GM13976 (cell line): ENCODE measurements at regions not wholly inside any gene's neighbourhood (a gene's known extent, or its start where the extent isn't known, plus 50 kb on each side); places are given as distances from the start of the nearest gene placed in this dataset.

Experiments used
- DNase-seq: peaks from one replicate; pipeline ENCODE4 v3.0.0; 2012; ENCODE audit warnings: low spot score
- in situ Hi-C: fragments of 300-500 bp; cut with MboI; formaldehyde crosslinking; loops from one replicate; pipeline ENCODE4 v1.12.0; 2022; ENCODE audit warnings: low sequenced_read_pairs, mixed read lengths, inconsistent platforms; ENCODE audit not compliant: unreplicated experiment
- TF ChIP-seq, protein P1 (sequence below): IDR thresholded peaks from 2 replicates; pipeline ENCODE4 v1.5.1; 2012; ENCODE audit warnings: borderline replicate concordance, mild to moderate bottlenecking; ENCODE audit not compliant: insufficient read depth; ENCODE audit errors: extremely low read depth, missing control alignments, control extremely low read depth

DNA sequence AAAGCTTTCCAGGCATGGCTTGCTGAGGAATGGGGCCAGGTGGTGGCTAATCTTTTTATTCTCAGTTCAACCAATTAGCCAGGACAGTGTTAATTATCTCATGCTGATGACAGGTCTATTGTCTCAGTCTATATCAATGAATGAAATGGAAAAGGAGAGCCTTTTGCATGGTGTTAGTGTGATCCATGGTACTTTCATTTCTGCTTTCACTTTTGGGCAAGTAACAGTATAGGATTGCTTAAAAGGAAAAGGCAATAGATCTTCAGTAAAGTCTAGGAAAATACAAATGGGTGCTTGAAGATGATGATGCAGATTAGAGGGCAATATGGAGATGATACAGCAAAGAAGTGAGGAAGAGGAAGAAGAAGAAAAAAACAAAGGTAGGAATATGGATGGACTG, 430.3 kb downstream of the TFAP2A start:
- TF ChIP-seq, protein P1, sequence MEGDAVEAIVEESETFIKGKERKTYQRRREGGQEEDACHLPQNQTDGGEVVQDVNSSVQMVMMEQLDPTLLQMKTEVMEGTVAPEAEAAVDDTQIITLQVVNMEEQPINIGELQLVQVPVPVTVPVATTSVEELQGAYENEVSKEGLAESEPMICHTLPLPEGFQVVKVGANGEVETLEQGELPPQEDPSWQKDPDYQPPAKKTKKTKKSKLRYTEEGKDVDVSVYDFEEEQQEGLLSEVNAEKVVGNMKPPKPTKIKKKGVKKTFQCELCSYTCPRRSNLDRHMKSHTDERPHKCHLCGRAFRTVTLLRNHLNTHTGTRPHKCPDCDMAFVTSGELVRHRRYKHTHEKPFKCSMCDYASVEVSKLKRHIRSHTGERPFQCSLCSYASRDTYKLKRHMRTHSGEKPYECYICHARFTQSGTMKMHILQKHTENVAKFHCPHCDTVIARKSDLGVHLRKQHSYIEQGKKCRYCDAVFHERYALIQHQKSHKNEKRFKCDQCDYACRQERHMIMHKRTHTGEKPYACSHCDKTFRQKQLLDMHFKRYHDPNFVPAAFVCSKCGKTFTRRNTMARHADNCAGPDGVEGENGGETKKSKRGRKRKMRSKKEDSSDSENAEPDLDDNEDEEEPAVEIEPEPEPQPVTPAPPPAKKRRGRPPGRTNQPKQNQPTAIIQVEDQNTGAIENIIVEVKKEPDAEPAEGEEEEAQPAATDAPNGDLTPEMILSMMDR, result no peak
- no peak for DNase-seq
- in situ Hi-C loops, result no loop called here

DNA sequence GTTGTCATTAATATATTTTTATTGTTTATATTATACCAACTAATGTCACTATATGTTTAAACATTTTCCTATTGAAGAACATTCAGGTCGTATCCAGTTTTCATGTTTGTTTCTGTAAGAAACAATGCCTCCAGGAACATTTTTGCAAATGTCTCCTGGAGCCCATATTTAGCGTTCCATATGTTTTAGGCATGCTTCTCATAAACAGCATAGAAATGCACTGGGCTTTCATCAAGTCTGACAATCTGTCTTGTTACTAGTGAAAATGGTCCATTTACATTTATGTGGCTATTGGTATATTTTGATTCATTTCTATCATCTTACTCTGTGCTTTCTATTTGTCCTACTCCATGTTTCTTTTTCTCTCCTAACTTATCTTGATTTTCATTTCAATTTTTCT, 431.7 kb downstream of the TFAP2A start:
- no peak for DNase-seq
- in situ Hi-C loops, result no loop called here
- TF ChIP-seq, protein P1, result no peak

DNA sequence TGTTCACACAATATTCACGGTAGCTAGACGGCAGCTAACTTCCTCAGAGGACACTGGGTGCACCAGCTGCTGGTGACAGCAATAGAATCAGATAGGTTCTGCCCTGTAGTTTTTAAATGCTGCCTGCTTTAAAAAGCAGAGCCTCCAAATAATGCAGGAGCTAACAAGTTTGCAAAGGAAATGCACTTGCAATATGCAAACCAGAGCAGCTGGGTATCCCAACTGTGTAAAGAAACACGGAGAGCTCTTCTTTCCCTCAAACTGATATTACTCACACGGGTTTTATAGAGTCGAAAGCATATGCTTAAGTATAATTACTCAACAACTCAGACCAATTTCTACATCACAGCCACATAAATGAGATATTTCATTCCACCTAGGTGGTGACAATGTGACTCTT, 432.7 kb downstream of the TFAP2A start:
- in situ Hi-C loops, result no loop called here
- no peak for DNase-seq
- TF ChIP-seq, protein P1, result no peak

DNA sequence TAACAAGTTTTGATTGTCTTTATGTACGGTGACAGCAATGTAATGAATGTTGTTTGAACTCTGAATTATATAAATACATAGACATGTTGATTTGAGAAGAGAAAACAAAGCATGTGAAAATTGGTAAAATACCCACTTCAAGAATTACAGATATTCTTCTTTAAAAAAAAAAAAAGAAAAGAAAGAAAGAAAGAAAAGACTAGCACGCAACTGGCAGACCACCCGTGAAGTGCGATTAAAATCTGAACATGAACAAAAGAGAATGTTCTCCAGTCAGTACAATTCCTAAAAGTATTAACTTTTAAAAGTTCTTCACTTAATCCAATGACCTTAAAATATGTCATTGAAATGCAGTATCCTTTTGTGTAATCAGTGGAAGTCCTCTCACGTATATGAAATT, 434.9 kb downstream of the TFAP2A start:
- in situ Hi-C loops, result no loop called here
- TF ChIP-seq, protein P1, result no peak
- DNase-seq, result no peak

DNA sequence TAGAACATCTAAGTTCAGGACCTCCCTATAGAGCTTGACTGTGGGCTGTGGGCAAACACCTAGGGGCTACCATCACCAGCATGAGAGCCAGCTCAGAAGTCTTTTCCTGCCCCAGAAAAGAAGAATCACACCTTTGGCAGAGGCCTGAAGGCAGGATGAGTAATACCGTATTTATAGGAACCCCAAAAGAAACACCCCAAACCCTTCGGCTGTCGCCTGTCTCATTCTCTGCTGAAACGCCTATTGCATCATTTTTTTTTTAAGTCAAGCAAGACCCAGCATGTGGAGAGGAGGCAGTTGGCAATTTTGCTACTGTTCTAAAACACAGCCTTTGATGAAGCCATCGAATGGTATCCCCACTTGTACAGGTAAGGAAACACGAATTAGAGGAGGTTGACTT, 436.4 kb downstream of the TFAP2A start:
- TF ChIP-seq, protein P1, result no peak
- DNase-seq, result no peak
- in situ Hi-C loops, result no loop called here

DNA sequence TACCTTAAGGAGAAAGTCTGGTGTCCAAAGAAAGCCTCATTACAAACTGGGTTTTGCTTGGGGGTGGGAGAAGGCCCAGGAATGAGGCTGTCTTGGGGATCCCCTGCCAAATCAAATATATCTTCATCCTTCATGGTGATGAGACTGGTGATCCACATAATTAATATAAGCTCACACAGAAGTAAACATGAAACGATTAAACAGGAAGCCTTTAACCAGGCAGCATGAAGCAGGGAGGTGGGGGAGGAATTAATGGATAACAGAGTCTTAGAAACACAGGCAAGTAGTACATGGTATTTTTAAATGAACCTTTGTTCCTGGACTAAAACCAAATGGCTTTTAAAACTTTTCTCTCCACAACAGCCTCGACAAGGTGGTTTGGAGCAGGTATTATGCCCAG, 437.5 kb downstream of the TFAP2A start:
- TF ChIP-seq, protein P1, result no peak
- no peak for DNase-seq
- in situ Hi-C loops, result no loop called here

DNA sequence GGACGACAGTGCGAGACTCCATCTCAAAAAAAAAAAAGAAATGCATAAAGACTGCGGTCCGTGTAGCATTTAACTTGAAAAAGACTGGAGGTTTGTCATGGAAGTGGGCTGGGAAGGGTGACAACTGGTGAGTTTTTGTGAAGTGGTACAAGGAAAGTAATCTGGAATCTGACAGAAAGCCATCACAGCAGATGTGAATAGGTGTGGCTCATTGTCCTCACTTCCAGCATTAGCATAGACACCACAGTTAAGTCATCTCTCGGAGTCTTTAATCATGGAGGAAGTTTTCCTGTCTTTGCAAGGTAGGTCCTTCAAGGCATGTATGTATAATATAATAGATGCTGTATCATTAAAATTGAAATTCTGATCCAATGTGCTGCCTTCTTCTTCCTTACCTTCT, 453.2 kb downstream of the TFAP2A start:
- in situ Hi-C loops, result no loop called here
- DNase-seq, result no peak
- TF ChIP-seq, protein P1, result no peak
